HepG2 (cell line): ENCODE measurements at regions not wholly inside any gene's neighbourhood (a gene's known extent, or its start where the extent isn't known, plus 50 kb on each side); places are given as distances from the start of the nearest gene placed in this dataset.
A peak's percentile ranks its signal among the peaks of the same experiment; 100 is the strongest.

Source experiments
- FLYWCH1 ChIP-seq: sonication (generic); formaldehyde crosslinking; IDR thresholded peaks from 2 replicates; pipeline ENCODE4 v1.8.1; 2023; ENCODE audit warnings: mild to moderate bottlenecking, missing genetic modification reagents
- FOXK2 ChIP-seq: fragments of 450-650 bp; IDR thresholded peaks from 2 replicates; pipeline ENCODE4 v1.6.1; 2016
- HOXA3 ChIP-seq: sonication (generic); formaldehyde crosslinking; IDR thresholded peaks from 2 replicates; pipeline ENCODE4 v1.5.0; 2020; ENCODE audit warnings: missing genetic modification reagents
- HOXA9 ChIP-seq: sonication (generic); formaldehyde crosslinking; IDR thresholded peaks from 2 replicates; pipeline ENCODE4 v1.8.1; 2022; ENCODE audit warnings: missing genetic modification reagents, mild to moderate bottlenecking, moderate library complexity, borderline replicate concordance
- SMARCC2 ChIP-seq: fragments of 450-650 bp; IDR thresholded peaks from 2 replicates; pipeline ENCODE4 v1.6.1; 2017; ENCODE audit warnings: antibody characterized with exemption, mild to moderate bottlenecking
- TRIM22 ChIP-seq: fragments of 450-650 bp; IDR thresholded peaks from 2 replicates; pipeline ENCODE4 v1.6.1; 2017
- ZNF343 ChIP-seq: sonication (generic); formaldehyde crosslinking; IDR thresholded peaks from 2 replicates; pipeline ENCODE4 v1.4.0; 2020; ENCODE audit warnings: mild to moderate bottlenecking, missing genetic modification reagents
- ZSCAN21 ChIP-seq: sonication (generic); formaldehyde crosslinking; IDR thresholded peaks from 2 replicates; pipeline ENCODE4 v1.8.0; 2022; ENCODE audit warnings: mild to moderate bottlenecking, missing genetic modification reagents, moderate library complexity, borderline replicate concordance
- TF ChIP-seq, protein P1 (sequence below): sonication (generic); formaldehyde crosslinking; IDR thresholded peaks from 2 replicates; pipeline ENCODE4 v1.5.1; 2020; ENCODE audit warnings: missing genetic modification reagents, mild to moderate bottlenecking, borderline replicate concordance
- TF ChIP-seq, protein P2 (sequence below): sonication (generic); formaldehyde crosslinking; IDR thresholded peaks from 2 replicates; pipeline ENCODE4 v1.4.0; 2020; ENCODE audit warnings: missing genetic modification reagents, low read depth, mild to moderate bottlenecking, borderline replicate concordance
- TF ChIP-seq, protein P3 (sequence below): sonication (generic); formaldehyde crosslinking; IDR thresholded peaks from one replicate; pipeline ENCODE4 v1.5.1; 2020; ENCODE audit warnings: mild to moderate bottlenecking, missing genetic modification reagents; ENCODE audit errors: not compliant biosample characterization
- TF ChIP-seq, protein P4 (sequence below): sonication (generic); IDR thresholded peaks from 2 replicates; pipeline ENCODE4 v1.6.1; 2016; ENCODE audit warnings: low read depth, borderline replicate concordance
- TF ChIP-seq, protein P5 (sequence below): sonication (generic); formaldehyde crosslinking; IDR thresholded peaks from 2 replicates; pipeline ENCODE4 v1.9.0; 2021; ENCODE audit warnings: missing genetic modification reagents, borderline replicate concordance

DNA sequence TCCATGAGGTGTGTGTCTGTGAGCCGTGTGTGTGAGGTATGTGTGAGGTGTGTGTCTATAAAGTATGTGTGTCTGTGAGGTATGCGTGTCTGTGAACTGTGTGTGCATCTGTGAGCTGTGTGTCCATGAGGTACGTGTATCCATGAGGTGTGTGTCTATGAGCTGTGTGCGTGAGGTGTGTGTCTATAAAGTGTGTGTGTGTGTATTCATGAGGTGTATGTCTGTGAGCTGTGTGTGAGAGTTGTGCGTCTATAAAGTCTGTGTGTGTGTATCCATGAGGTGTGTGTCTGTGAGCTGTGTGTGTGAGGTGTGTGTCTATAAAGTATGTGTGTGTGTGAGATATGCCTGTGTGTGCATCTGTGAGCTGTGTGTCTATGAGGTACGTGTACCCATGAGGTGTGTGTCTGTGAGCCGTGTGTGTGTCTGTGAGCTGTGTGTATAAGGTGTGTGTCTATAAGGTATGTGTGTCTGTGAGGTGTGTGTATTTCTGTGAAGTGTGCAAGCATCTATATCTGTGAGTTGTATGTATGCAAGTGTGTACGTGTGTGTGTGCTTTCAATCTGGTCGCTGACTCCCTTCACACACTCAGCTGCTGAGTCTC is 91.9 kb upstream of the FOXP4 start (continued):
- TF ChIP-seq, protein P1, sequence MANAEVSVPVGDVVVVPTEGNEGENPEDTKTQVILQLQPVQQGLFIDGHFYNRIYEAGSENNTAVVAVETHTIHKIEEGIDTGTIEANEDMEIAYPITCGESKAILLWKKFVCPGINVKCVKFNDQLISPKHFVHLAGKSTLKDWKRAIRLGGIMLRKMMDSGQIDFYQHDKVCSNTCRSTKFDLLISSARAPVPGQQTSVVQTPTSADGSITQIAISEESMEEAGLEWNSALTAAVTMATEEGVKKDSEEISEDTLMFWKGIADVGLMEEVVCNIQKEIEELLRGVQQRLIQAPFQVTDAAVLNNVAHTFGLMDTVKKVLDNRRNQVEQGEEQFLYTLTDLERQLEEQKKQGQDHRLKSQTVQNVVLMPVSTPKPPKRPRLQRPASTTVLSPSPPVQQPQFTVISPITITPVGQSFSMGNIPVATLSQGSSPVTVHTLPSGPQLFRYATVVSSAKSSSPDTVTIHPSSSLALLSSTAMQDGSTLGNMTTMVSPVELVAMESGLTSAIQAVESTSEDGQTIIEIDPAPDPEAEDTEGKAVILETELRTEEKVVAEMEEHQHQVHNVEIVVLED (CRISPR knock-in tag), result no peak
- TF ChIP-seq, protein P2, sequence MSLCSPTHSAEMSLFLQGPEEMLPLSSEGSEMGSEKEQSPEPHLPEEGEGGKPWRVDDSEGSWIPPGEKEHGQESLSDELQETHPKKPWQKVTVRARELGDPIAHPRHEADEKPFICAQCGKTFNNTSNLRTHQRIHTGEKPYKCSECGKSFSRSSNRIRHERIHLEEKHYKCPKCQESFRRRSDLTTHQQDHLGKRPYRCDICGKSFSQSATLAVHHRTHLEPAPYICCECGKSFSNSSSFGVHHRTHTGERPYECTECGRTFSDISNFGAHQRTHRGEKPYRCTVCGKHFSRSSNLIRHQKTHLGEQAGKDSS (CRISPR knock-in tag), result no peak
- TF ChIP-seq HOXA9 (0 out of 2 replicates have a peak, but pooled peaks have one; percentile 63), FLYWCH1 (CRISPR knock-in tag) (no peak), FOXK2 (peak; percentile 31; the same call in 1 of the 2 replicates), HOXA3 (no peak), ZNF343 (CRISPR knock-in tag) (no peak), TRIM22 (0 out of 2 replicates have a peak, but pooled peaks have one; percentile 5), SMARCC2 (no peak), ZSCAN21 (CRISPR knock-in tag) (no peak)
- TF ChIP-seq, protein P3, sequence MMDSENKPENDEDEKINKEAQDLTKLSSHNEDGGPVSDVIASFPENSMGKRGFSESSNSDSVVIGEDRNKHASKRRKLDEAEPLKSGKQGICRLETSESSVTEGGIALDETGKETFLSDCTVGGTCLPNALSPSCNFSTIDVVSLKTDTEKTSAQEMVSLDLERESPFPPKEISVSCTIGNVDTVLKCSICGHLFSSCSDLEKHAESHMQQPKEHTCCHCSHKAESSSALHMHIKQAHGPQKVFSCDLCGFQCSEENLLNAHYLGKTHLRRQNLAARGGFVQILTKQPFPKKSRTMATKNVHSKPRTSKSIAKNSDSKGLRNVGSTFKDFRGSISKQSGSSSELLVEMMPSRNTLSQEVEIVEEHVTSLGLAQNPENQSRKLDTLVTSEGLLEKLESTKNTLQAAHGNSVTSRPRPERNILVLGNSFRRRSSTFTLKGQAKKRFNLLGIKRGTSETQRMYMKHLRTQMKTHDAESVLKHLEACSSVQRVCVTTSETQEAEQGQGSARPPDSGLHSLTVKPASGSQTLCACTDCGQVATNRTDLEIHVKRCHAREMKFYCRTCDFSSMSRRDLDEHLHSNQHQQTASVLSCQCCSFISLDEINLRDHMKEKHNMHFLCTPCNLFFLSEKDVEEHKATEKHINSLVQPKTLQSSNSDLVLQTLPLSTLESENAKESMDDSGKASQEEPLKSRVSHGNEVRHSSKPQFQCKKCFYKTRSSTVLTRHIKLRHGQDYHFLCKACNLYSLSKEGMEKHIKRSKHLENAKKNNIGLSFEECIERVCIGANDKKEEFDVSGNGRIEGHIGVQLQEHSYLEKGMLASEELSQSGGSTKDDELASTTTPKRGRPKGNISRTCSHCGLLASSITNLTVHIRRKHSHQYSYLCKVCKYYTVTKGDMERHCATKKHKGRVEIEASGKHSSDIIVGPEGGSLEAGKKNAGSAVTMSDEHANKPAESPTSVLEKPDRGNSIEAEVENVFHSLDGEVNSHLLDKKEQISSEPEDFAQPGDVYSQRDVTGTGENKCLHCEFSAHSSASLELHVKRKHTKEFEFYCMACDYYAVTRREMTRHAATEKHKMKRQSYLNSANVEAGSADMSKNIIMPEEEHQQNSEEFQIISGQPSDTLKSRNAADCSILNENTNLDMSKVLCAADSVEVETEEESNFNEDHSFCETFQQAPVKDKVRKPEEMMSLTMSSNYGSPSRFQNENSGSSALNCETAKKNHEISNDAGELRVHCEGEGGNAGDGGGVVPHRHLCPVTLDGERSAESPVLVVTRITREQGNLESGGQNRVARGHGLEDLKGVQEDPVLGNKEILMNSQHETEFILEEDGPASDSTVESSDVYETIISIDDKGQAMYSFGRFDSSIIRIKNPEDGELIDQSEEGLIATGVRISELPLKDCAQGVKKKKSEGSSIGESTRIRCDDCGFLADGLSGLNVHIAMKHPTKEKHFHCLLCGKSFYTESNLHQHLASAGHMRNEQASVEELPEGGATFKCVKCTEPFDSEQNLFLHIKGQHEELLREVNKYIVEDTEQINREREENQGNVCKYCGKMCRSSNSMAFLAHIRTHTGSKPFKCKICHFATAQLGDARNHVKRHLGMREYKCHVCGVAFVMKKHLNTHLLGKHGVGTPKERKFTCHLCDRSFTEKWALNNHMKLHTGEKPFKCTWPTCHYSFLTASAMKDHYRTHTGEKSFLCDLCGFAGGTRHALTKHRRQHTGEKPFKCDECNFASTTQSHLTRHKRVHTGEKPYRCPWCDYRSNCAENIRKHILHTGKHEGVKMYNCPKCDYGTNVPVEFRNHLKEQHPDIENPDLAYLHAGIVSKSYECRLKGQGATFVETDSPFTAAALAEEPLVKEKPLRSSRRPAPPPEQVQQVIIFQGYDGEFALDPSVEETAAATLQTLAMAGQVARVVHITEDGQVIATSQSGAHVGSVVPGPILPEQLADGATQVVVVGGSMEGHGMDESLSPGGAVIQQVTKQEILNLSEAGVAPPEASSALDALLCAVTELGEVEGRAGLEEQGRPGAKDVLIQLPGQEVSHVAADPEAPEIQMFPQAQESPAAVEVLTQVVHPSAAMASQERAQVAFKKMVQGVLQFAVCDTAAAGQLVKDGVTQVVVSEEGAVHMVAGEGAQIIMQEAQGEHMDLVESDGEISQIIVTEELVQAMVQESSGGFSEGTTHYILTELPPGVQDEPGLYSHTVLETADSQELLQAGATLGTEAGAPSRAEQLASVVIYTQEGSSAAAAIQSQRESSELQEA (CRISPR knock-in tag), result no peak
- TF ChIP-seq, protein P4, sequence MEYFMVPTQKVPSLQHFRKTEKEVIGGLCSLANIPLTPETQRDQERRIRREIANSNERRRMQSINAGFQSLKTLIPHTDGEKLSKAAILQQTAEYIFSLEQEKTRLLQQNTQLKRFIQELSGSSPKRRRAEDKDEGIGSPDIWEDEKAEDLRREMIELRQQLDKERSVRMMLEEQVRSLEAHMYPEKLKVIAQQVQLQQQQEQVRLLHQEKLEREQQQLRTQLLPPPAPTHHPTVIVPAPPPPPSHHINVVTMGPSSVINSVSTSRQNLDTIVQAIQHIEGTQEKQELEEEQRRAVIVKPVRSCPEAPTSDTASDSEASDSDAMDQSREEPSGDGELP, result no peak
- TF ChIP-seq, protein P5, sequence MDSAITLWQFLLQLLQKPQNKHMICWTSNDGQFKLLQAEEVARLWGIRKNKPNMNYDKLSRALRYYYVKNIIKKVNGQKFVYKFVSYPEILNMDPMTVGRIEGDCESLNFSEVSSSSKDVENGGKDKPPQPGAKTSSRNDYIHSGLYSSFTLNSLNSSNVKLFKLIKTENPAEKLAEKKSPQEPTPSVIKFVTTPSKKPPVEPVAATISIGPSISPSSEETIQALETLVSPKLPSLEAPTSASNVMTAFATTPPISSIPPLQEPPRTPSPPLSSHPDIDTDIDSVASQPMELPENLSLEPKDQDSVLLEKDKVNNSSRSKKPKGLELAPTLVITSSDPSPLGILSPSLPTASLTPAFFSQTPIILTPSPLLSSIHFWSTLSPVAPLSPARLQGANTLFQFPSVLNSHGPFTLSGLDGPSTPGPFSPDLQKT, result no peak
